Activated CD4-positive, alpha-beta T cell treated with anti-CD3 and anti-CD28 coated beads, Interleukin-2, amount 10 ng/mL, durations not matched to agents 24 days and 14 days (primary cell): ENCODE measurements at regions not wholly inside any gene's neighbourhood (a gene's known extent, or its start where the extent isn't known, plus 50 kb on each side); places are given as distances from the start of the nearest gene placed in this dataset.
"Not testable (repeated sequence)": the region's sequence is repeated elsewhere in the genome, so short reads cannot be mapped to it uniquely, and the experiment has no call there.

Experiments used
- DNase-seq: peaks from one replicate; pipeline ENCODE4 v3.0.0; 2022
- H3K27ac Mint-ChIP-seq: one replicate; pipeline ENCODE4 v1.8.0; 2022; ENCODE audit warnings: mild to moderate bottlenecking, mixed read lengths
- H3K27me3 Mint-ChIP-seq: one replicate; pipeline ENCODE4 v1.8.0; 2022; ENCODE audit warnings: mixed read lengths
- H3K36me3 Mint-ChIP-seq: one replicate; pipeline ENCODE4 v1.8.0; 2022; ENCODE audit warnings: low read depth, mild to moderate bottlenecking, mixed read lengths
- H3K4me1 Mint-ChIP-seq: one replicate; pipeline ENCODE4 v1.8.0; 2021; ENCODE audit warnings: mixed read lengths
- H3K4me3 Mint-ChIP-seq: one replicate; pipeline ENCODE4 v1.8.0; 2022; ENCODE audit warnings: mild to moderate bottlenecking, moderate library complexity, mixed read lengths
- H3K9me3 Mint-ChIP-seq: one replicate; pipeline ENCODE4 v1.8.0; 2021; ENCODE audit warnings: mixed read lengths
- intact Hi-C: fragments of 100-400 bp; cut with micrococcal nuclease; formaldehyde crosslinking; loops from one replicate; pipeline ENCODE4 v1.15.1; 2023

DNA sequence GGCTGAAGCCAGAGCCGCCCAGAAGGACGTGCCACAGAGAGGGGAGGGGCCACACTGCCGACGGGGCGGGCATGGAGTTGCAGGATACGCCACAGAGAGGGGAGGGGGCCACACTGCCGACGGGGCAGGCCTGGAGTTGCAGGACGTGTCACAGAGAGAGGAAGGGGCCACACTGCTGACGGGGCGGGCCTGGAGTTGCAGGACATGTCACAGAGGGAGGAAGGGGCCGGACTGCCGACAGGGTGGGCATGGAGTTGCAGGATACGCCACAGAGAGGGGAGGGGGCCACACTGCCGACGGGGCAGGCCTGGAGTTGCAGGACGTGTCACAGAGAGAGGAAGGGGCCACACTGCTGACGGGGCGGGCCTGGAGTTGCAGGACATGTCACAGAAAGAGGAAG, 99.4 kb upstream of the C1orf174 start:
- H3K36me3 Mint-ChIP-seq, H3K4me3 Mint-ChIP-seq, H3K27me3 Mint-ChIP-seq, DNase-seq, H3K9me3 Mint-ChIP-seq, H3K4me1 Mint-ChIP-seq, H3K27ac Mint-ChIP-seq, intact Hi-C loops: not testable (repeated sequence)

DNA sequence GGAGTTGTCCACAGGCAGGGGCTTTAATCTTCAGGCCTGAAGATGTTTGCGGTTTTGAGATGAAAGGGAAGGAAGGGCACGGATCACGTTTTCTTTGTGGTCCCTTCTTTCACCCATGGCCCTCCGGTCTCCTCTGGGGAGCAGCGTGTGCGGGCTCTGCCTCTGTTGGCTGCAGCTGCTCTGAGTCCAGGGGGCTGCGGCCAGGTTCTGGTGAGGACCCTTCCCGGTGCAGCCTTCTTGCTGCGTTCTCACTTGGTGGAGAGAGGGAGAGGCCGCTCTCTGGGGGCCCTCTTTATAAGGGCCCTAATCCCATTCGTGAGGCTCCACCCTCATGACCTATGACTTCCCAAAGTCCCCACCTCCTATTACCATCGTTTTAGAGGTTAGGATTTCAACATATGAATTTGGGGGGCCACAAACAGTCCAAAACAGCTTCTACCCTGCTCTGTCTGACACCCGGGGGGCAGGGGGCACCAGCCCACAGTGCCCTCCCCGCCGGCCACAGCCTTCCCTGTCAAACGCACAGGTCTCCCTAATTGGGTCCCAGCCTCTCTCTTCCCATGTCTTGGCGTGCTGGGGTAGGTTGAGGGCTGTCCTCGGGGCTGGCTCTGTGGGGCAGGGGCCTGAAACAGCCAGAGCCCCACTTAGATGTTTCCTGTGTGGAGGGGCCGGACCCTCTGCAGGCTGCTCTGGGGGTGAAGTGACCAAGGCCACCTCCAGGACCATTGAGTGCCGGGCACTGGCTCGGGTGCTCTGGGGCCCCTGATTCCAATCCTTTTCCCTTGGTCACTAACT, 100.1 kb upstream of the C1orf174 start:
- intact Hi-C loops, result no loop called here
- H3K27me3 Mint-ChIP-seq, result no peaks in the 10 kb centered on the region
- DNase-seq, result no peak
- no peaks in the 10 kb centered on the region for H3K36me3 Mint-ChIP-seq
- H3K4me3 Mint-ChIP-seq, result no peak overlapping the region
- no peaks in the 10 kb centered on the region for H3K4me1 Mint-ChIP-seq
- no peak overlapping the region for H3K27ac Mint-ChIP-seq
- no peaks in the 10 kb centered on the region for H3K9me3 Mint-ChIP-seq

DNA sequence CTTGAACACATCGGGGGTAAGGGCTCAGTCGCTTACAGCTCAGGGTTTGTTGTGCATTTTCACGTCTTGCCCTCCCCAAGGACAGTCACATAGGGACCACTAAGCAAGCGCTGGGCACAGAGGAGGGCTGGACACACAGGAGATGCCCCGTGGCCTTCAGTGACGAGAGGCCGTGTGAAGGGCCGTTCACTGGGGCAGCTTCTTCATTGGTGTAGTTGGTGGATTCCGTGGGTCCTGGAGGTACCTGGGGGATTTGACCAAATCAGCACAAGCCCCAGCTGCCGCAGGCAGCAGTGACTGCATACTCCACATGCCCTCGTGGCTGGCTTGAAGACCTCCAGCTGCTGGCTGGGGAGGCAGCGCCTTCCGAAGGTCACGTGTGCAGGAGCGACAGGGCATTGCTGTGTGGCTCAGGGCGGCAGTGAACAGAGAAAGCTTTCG, 100.8 kb upstream of the C1orf174 start:
- Mint-ChIP-seq H3K27me3 (no peaks in the 10 kb centered on the region), H3K27ac (no peak overlapping the region)

DNA sequence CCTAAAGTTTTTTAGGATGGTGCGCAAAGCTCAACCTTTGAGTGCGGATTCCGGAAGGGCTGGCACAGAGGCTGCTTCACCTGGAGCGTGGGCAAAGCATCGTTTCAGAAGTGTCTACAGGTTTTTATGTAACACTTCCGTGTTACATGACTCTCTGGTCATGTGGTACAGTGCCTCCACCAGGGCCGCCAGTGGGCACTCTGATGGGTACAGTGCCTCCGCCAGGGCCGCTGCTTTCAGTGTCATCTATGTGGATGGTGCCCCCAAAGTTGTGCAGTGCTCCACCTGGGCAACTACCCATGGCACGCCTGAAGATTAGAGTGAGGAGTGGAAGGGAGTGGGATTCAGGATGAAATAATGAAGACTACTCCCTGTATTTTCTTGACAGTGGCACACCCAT, 101.4 kb upstream of the C1orf174 start:
- Mint-ChIP-seq H3K9me3 (no peaks in the 10 kb centered on the region), H3K27ac (no peak overlapping the region), H3K4me1 (no peaks in the 10 kb centered on the region), H3K36me3 (no peaks in the 10 kb centered on the region), H3K27me3 (no peaks in the 10 kb centered on the region), H3K4me3 (no peak overlapping the region)
- no peak for DNase-seq
- intact Hi-C loops, result no loop called here

More for the DNA sequence above, 100.8 kb upstream of the C1orf174 start:
- Mint-ChIP-seq H3K9me3 (no peaks in the 10 kb centered on the region), H3K4me3 (no peak overlapping the region), H3K36me3 (no peaks in the 10 kb centered on the region), H3K4me1 (no peaks in the 10 kb centered on the region)
- intact Hi-C loops, result no loop called here
- DNase-seq, result no peak

DNA sequence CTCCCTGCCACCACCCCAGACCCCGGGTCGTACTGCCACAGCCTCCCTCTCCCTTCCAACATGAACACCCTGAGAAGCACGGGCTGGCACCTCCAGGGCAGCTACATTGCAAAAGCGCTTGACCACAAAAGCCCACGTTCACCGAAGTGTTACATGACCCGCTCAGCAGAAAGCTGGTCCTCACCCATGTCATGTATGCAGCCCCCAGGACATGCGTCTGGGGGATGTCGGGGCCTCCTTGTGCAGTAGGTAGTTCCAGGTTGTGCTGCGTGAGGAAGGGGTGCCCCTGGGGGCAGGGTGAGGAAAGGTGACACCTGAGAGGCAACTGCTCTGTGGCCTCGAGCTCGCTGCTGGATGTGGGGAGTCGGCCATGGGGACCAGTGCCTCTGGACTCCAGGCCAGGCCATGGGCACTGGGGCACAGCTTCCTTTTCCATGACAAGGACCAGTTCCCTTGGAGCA, 102.0 kb upstream of the C1orf174 start:
- intact Hi-C loops, result no loop called here
- H3K36me3 Mint-ChIP-seq, result no peaks in the 10 kb centered on the region
- DNase-seq, result no peak
- no peak overlapping the region for H3K4me3 Mint-ChIP-seq
- no peak overlapping the region for H3K27ac Mint-ChIP-seq
- no peaks in the 10 kb centered on the region for H3K4me1 Mint-ChIP-seq
- no peaks in the 10 kb centered on the region for H3K27me3 Mint-ChIP-seq
- peaks cover 5% of the 10 kb centered on the region for H3K9me3 Mint-ChIP-seq

DNA sequence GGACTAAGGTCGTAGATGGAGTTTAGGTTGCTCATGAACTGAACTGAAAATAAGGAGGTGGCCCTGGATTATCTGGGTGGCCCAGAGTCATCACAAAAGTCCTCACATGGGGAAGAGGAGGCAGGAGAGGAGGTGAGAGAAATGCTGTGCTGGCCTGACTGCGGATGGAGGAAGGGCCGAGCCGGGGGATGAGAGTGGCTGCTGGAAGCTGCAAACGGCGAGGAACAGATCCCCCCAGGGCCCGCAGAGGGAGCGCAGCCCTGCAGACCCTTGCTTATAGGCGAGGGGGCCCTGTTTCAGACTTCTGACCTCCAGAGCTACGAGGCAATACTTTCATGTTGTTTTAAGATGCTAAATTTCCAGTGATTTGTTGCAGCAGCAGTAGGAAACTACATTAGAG, 102.7 kb upstream of the C1orf174 start:
- Mint-ChIP-seq H3K27ac (no peak overlapping the region), H3K36me3 (no peaks in the 10 kb centered on the region), H3K9me3 (peaks cover 10% of the 10 kb centered on the region), H3K4me3 (no peak overlapping the region), H3K27me3 (no peaks in the 10 kb centered on the region), H3K4me1 (no peaks in the 10 kb centered on the region)
- intact Hi-C loops, result no loop called here
- DNase-seq, result no peak

DNA sequence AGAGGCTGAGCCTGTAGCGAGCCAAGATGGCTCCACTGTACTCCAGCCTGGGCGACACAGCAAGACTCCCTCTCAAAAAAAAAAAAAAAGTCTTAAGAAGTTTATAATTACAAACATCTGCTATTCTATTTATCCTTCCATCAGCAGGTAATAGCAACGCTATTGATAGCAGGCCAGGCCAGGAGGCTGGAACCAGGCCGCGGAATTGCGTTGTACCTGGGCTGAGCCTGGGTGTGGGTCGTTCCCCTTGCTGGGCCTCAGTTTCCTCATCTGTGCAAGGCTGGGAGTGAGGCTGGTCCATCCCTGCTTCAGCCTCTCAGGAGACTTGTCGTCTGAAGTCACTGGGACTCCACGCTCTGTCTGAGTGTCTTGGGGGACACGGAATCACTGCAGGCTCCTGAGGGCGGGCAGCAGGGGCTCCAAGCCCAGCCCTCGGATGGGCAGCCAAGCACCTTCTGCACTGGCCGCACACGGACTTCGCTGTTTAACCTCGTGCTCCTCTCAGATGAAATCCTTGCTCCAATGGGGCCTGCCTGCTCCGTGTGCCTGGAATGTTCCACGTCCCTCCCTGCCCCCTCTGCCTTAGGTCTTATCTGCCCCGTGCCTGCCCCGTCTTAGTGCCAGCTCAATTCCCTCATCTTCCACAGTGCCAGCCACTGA, 103.9 kb upstream of the C1orf174 start:
- Mint-ChIP-seq H3K4me3 (no peak overlapping the region), H3K9me3 (peaks cover 10% of the 10 kb centered on the region), H3K27ac (no peak overlapping the region), H3K36me3 (no peaks in the 10 kb centered on the region), H3K4me1 (no peaks in the 10 kb centered on the region), H3K27me3 (no peaks in the 10 kb centered on the region)
- intact Hi-C loops, result no loop called here
- no peak for DNase-seq

DNA sequence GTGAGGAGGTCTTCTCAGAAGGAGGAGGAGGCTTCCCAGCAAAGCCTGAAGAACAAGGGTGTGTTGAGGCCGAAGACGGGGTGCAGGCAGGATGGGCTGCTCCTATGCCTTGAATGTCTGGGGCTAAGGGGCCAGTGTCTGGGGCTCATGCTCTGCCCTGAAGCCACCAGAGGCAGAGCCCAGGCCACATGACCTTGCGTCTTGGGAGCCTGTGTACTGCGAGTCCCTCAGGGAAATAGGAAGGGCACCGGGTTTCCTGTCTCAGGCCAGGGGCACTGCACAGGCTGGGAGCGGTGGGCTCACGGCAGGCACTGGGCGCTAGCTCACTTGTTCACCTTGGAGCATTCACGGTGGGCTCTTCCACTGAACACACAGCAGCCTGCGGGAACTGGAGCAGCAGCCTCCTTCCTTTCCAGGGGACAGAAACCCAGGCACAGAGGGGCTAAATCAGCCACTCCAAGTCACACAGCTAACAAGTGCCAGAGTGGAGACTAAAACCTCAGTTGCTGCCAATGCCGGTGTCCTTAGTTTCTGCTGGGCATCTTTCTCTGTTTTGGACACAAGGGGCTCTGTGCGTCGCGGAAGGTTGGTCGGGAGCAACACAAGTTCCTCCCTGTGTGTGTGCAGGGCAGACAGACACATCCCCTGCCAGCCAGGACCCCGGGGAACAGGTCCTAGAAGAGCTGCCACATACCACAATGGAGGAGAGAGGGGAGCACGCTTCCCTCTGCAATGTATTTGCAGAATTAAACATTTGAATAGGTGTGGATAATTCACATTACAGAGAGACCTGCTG, 104.8 kb upstream of the C1orf174 start:
- Mint-ChIP-seq H3K4me1 (no peaks in the 10 kb centered on the region), H3K27ac (no peak overlapping the region), H3K4me3 (no peak overlapping the region), H3K27me3 (no peaks in the 10 kb centered on the region), H3K36me3 (no peaks in the 10 kb centered on the region), H3K9me3 (peaks cover 10% of the 10 kb centered on the region)
- DNase-seq, result no peak
- intact Hi-C loops, result no loop called here

DNA sequence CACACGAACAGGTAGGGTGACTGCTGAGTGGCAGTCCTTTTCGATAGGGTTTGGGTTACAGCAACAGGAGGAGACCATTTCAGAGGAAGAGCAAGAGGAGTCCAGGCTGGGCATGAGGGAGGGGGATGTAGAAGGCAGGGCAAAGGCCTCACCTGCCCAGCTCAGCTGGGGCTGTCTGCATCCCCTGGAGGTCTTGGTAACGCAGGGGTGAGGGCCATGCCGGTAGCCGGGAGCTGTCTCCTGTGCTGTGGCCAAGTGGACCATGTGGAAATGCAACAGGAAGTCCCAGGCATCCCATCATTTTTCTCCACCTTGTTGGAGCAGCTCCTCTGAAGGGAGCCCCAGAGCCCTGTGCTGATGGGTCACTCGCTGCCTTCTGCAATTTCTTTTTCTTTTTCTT, 105.4 kb upstream of the C1orf174 start:
- Mint-ChIP-seq H3K27ac (no peak overlapping the region), H3K27me3 (no peaks in the 10 kb centered on the region), H3K4me3 (no peak overlapping the region), H3K9me3 (peaks cover 10% of the 10 kb centered on the region), H3K36me3 (no peaks in the 10 kb centered on the region), H3K4me1 (no peaks in the 10 kb centered on the region)
- intact Hi-C loops, result no loop called here
- DNase-seq, result no peak

DNA sequence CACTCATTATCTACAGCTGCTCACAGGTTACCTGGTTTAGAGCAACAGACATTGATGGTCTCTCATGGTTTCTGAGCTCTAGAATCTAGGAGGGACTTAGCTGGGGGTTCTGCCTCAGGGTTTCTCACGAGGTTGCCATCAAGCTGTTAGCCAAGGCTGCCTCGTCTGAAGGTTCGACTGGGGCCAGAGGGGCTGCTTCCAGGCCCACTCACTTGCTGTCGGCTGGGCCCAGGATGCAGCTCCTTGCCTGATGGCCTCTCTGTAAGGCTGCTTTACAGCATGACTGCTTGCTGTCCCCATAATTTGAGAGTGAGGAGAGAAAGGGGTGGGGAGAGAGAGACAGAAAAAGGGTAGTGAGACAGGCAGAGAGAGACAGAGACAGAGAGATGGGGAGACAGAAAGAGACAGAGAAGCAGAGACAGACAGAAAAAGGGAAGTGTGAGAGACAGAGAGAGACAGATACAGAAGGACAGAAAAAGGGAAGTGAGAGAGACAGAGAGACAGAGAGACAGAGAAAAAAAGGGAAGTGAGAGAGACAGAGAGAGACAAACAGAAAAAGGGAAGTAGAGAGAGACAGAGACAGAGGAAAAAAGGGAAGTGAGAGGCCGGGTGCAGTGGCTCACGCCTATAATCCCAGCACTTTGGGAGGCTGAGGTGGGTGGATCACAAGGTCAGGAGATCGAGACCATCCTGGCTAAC, 106.8 kb upstream of the C1orf174 start:
- Mint-ChIP-seq H3K36me3 (no peaks in the 10 kb centered on the region), H3K9me3 (peaks cover 10% of the 10 kb centered on the region), H3K27ac (no peak overlapping the region), H3K27me3 (no peaks in the 10 kb centered on the region), H3K4me3 (no peak overlapping the region), H3K4me1 (no peaks in the 10 kb centered on the region)
- no peak for DNase-seq
- intact Hi-C loops, result no loop called here

DNA sequence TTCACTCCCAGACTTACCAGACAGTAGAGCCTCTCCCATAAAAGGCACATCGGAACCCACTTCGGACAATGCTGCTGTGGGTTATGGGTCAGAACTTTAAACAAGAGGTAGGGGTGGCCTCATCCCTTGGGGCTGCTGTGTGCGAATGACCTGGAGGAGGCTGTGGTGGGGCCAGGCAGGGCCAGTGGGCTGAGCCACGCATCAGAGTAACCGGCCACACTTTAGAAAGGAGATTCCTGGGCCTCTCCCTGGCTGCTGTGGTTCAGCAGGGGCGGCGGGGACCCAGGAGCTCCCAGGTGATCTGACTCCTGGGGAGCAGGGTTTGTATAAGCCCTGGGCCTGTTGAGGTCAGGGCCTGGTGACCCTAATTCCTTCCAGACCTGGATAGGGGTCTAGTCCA, 110.2 kb upstream of the C1orf174 start:
- H3K27me3 Mint-ChIP-seq, result no peaks in the 10 kb centered on the region
- H3K4me1 Mint-ChIP-seq, result no peaks in the 10 kb centered on the region
- no peaks in the 10 kb centered on the region for H3K36me3 Mint-ChIP-seq
- intact Hi-C loops, result no loop called here
- DNase-seq, result no peak
- H3K9me3 Mint-ChIP-seq, result peaks cover 10% of the 10 kb centered on the region
- no peak overlapping the region for H3K4me3 Mint-ChIP-seq
- no peak overlapping the region for H3K27ac Mint-ChIP-seq

DNA sequence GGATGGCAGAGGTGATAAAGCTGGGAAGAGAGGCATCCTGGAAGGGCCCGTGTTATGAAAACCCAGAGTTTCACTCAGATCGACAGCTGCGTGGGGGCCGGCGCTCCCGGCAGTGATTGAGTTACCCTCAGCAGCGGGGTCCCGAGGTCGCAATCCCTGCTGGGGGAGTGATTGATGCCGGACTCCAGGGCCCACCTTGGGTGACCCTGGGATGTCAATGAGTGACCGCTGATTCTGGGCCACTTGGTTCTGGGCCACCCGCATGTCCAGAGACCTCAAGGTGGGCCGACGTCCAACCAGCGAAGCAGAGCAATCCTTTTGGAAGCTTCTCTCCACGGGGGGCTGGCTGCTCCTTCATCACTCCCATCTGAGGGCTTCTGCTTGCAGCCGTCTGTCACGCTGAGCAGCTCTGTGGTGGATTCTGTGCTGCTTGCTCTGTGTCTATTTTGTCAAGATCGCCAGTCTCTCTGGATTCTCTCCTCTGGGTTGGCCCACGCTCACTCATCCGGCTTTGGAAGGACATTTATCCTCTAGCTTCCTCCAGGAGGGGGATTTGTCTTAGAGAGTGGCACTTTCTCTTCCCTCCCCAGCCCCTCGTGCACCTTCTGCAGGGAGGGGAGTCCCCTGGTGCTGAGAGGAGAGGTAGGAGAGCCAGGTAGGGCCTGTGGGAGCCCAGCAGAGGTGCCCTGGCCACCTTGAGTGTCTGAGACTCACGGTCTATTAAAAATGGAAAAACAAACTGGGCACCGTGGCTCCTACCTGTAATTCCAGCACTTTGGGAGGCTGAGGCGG, 110.9 kb upstream of the C1orf174 start:
- intact Hi-C loops, result no loop called here
- no peak for DNase-seq
- no peaks in the 10 kb centered on the region for H3K27me3 Mint-ChIP-seq
- H3K9me3 Mint-ChIP-seq, result peaks cover 10% of the 10 kb centered on the region
- H3K4me1 Mint-ChIP-seq, result no peaks in the 10 kb centered on the region
- no peak overlapping the region for H3K27ac Mint-ChIP-seq
- no peak overlapping the region for H3K4me3 Mint-ChIP-seq
- H3K36me3 Mint-ChIP-seq, result no peaks in the 10 kb centered on the region
